22Rv1 (cell line): ENCODE measurements at regions not wholly inside any gene's neighbourhood (a gene's known extent, or its start where the extent isn't known, plus 50 kb on each side); places are given as distances from the start of the nearest gene placed in this dataset.

Source experiments
- CTCF ChIP-seq: fragments of 450-650 bp; IDR thresholded peaks from 2 replicates; pipeline ENCODE4 v1.5.1; 2017; ENCODE audit warnings: mild to moderate bottlenecking
- ZFX ChIP-seq: fragments of 450-650 bp; IDR thresholded peaks from 2 replicates; pipeline ENCODE4 v1.6.1; 2017; ENCODE audit warnings: antibody characterized with exemption, borderline replicate concordance

GRCh38 chr6:119545245-119545644 lies 195.7 kb upstream of the MAN1A1 start:
- TF ChIP-seq CTCF = no peak
- TF ChIP-seq ZFX = no peak
